ENCODE measurements at regions not wholly inside any gene's neighbourhood (a gene's known extent, or its start where the extent isn't known, plus 50 kb on each side); places are given as distances from the start of the nearest gene placed in this dataset.

GRCh38 chr10:90138844-90139243 lies 437.5 kb downstream of the KIF20B start:
- Mint-ChIP-seq H3K9me3 (peaks cover 55% of the 10 kb centered on the region), H3K36me3 (peaks cover 49% of the 10 kb centered on the region), H3K4me1 (no peaks in the 10 kb centered on the region), H3K27ac (no peak overlapping the region), H3K27me3 (ENCODE audit: low read depth) (peaks cover 14% of the 10 kb centered on the region), H3K4me3 (no peak overlapping the region)
- TF ChIP-seq TEAD4 (CRISPR knock-in tag; IDR thresholded peaks at IDR 0.05), result no peak
- TF ChIP-seq ARID4B (CRISPR knock-in tag; IDR thresholded peaks at IDR 0.05; ENCODE audit: borderline replicate concordance), result no peak
- peak; percentile 63 for TF ChIP-seq CTCF (IDR thresholded peaks at IDR 0.05)
- CTCF ChIA-PET, result no interaction called here
- POLR2A ChIA-PET, result no interaction called here
- DNase-seq (ENCODE audit: low spot score) (no peak), ATAC-seq (peak; percentile 72; the same call in 1 of the 2 replicates)

- ChIA-PET POLR2A (no interaction called here), CTCF (no interaction called here)
- Mint-ChIP-seq H3K4me3 (no peak overlapping the region), H3K27me3 (ENCODE audit: low read depth) (peaks cover 3% of the 10 kb centered on the region), H3K9me3 (peaks cover 30% of the 10 kb centered on the region), H3K27ac (no peak overlapping the region), H3K36me3 (peaks cover 25% of the 10 kb centered on the region), H3K4me1 (peaks cover 7% of the 10 kb centered on the region; the same call in 1 of the 2 replicates)
- TF ChIP-seq SP1 (CRISPR knock-in tag; conservative IDR thresholded peaks at IDR 0.05) (no peak), MXD4 (CRISPR knock-in tag; IDR thresholded peaks at IDR 0.05; ENCODE audit: borderline replicate concordance) (no peak), GABPB1 (CRISPR knock-in tag; IDR thresholded peaks at IDR 0.05) (no peak)
- DNase-seq (ENCODE audit: low spot score) (no peak), ATAC-seq (no peak)
These were observed 440.4 kb downstream of the KIF20B start for GRCh38 chr10:90141791-90142190.

- no peak overlapping the region for H3K27ac Mint-ChIP-seq
- ChIA-PET POLR2A (no interaction called here), CTCF (no interaction called here)
- H3K4me1 Mint-ChIP-seq, result peaks cover 7% of the 10 kb centered on the region; the same call in 1 of the 2 replicates
- ATAC-seq, result no peak
- no peak overlapping the region for H3K4me3 Mint-ChIP-seq
- no peaks in the 10 kb centered on the region for H3K27me3 Mint-ChIP-seq (ENCODE audit: low read depth)
- DNase-seq (ENCODE audit: low spot score), result no peak
- H3K36me3 Mint-ChIP-seq, result peaks cover 6% of the 10 kb centered on the region; the same call in 1 of the 2 replicates
- peaks cover 9% of the 10 kb centered on the region for H3K9me3 Mint-ChIP-seq
- no peak for TF ChIP-seq MYBL2 (CRISPR knock-in tag; IDR thresholded peaks at IDR 0.05)
- no peak for TF ChIP-seq HMGXB4 (CRISPR knock-in tag; IDR thresholded peaks at IDR 0.05)
- TF ChIP-seq ARID4B (CRISPR knock-in tag; IDR thresholded peaks at IDR 0.05; ENCODE audit: borderline replicate concordance), result no peak
- TF ChIP-seq CREM (CRISPR knock-in tag; IDR thresholded peaks at IDR 0.05), result no peak
- TF ChIP-seq JAZF1 (CRISPR knock-in tag; IDR thresholded peaks at IDR 0.05), result no peak
- TF ChIP-seq ZMAT4 (CRISPR knock-in tag; IDR thresholded peaks at IDR 0.05), result no peak
- no peak for TF ChIP-seq ERG (CRISPR knock-in tag; IDR thresholded peaks at IDR 0.05)
- TF ChIP-seq AR (CRISPR knock-in tag; IDR thresholded peaks at IDR 0.05), result no peak
These were observed 442.5 kb downstream of the KIF20B start for GRCh38 chr10:90143937-90144336.

Data from WTC11 (cell line).